ENCODE measurements at regions not wholly inside any gene's neighbourhood (a gene's known extent, or its start where the extent isn't known, plus 50 kb on each side); places are given as distances from the start of the nearest gene placed in this dataset.

GRCh38 chr22:49458708-49459099 is 369.0 kb downstream of the BRD1 start:
- in situ Hi-C loops (cut with HindIII; ENCODE audit: low pct_unique_long_range_greater_than_20kb, low sequenced_read_pairs), result no loop called here
- no peak for DNase-seq (ENCODE audit: low read depth, low spot score)
- intact Hi-C loops (cut with micrococcal nuclease; ENCODE audit: unreplicated experiment), result no loop called here

GRCh38 chr22:49457946-49458707 is 369.5 kb downstream of the BRD1 start:
- ChIA-PET POLR2A (no interaction called here), CTCF (no interaction called here)
- TF ChIP-seq, protein P1, sequence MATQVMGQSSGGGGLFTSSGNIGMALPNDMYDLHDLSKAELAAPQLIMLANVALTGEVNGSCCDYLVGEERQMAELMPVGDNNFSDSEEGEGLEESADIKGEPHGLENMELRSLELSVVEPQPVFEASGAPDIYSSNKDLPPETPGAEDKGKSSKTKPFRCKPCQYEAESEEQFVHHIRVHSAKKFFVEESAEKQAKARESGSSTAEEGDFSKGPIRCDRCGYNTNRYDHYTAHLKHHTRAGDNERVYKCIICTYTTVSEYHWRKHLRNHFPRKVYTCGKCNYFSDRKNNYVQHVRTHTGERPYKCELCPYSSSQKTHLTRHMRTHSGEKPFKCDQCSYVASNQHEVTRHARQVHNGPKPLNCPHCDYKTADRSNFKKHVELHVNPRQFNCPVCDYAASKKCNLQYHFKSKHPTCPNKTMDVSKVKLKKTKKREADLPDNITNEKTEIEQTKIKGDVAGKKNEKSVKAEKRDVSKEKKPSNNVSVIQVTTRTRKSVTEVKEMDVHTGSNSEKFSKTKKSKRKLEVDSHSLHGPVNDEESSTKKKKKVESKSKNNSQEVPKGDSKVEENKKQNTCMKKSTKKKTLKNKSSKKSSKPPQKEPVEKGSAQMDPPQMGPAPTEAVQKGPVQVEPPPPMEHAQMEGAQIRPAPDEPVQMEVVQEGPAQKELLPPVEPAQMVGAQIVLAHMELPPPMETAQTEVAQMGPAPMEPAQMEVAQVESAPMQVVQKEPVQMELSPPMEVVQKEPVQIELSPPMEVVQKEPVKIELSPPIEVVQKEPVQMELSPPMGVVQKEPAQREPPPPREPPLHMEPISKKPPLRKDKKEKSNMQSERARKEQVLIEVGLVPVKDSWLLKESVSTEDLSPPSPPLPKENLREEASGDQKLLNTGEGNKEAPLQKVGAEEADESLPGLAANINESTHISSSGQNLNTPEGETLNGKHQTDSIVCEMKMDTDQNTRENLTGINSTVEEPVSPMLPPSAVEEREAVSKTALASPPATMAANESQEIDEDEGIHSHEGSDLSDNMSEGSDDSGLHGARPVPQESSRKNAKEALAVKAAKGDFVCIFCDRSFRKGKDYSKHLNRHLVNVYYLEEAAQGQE (IDR thresholded peaks at IDR 0.05; ENCODE audit: insufficient read depth in 1 of 2, low read depth in 2 of 2, low read length in 1 of 2), result no peak
- TF ChIP-seq POLR2AphosphoS5 (IDR thresholded peaks at IDR 0.05; ENCODE audit: low read depth, low read length) (no peak), SIN3A (IDR thresholded peaks at IDR 0.05; ENCODE audit: borderline replicate concordance, insufficient read depth, low read depth, low read length) (no peak), CTCF (IDR thresholded peaks at IDR 0.05) (no peak), TCF7L2 (IDR thresholded peaks at IDR 0.05; ENCODE audit: low read depth, low read length) (no peak)
- no peak overlapping the region for H3K27ac ChIP-seq (ENCODE audit: low read length)
- DNase-seq (ENCODE audit: low read depth, low spot score) (no peak), ATAC-seq (no peak)
- H3K4me1 ChIP-seq (ENCODE audit: control insufficient read depth, insufficient read depth, low read length), result no peaks in the 10 kb centered on the region
- intact Hi-C loops (cut with micrococcal nuclease; ENCODE audit: unreplicated experiment) (no loop called here), in situ Hi-C loops (cut with HindIII; ENCODE audit: low pct_unique_long_range_greater_than_20kb, low sequenced_read_pairs) (no loop called here)
- no peaks in the 10 kb centered on the region; the same call in 1 of the 2 replicates for H3K27me3 ChIP-seq (ENCODE audit: control insufficient read depth, insufficient read depth, low read length)
- H3K9me3 ChIP-seq (ENCODE audit: control insufficient read depth, insufficient read depth, low read depth, low read length), result no peaks in the 10 kb centered on the region
- no peaks in the 10 kb centered on the region for H3K36me3 ChIP-seq (ENCODE audit: control insufficient read depth, insufficient read depth, low read length)
- H3K4me3 ChIP-seq (ENCODE audit: low read depth in 2 of 2, low read length in 2 of 2), result no peak overlapping the region
- no TSS peak for BruUV-seq (replicated peaks)

More at GRCh38 chr22:49458708-49459099, 369.0 kb downstream of the BRD1 start:
- H3K27ac ChIP-seq (ENCODE audit: low read length), result no peak overlapping the region
- ChIA-PET POLR2A (no interaction called here), CTCF (no interaction called here)
- no peaks in the 10 kb centered on the region for H3K4me1 ChIP-seq (ENCODE audit: control insufficient read depth, insufficient read depth, low read length)
- ATAC-seq, result no peak
- no peaks in the 10 kb centered on the region; the same call in 1 of the 2 replicates for H3K27me3 ChIP-seq (ENCODE audit: control insufficient read depth, insufficient read depth, low read length)
- no peak for TF ChIP-seq CTCF (IDR thresholded peaks at IDR 0.05)
- TF ChIP-seq SIN3A (IDR thresholded peaks at IDR 0.05; ENCODE audit: borderline replicate concordance, insufficient read depth, low read depth, low read length), result no peak
- TF ChIP-seq POLR2AphosphoS5 (IDR thresholded peaks at IDR 0.05; ENCODE audit: low read depth, low read length), result no peak
- no peaks in the 10 kb centered on the region for H3K9me3 ChIP-seq (ENCODE audit: control insufficient read depth, insufficient read depth, low read depth, low read length)
- no peaks in the 10 kb centered on the region for H3K36me3 ChIP-seq (ENCODE audit: control insufficient read depth, insufficient read depth, low read length)
- H3K4me3 ChIP-seq (ENCODE audit: low read depth in 2 of 2, low read length in 2 of 2), result no peak overlapping the region
- no TSS peak for BruUV-seq (replicated peaks)

Measured in Panc1 (cell line).